Brain microvascular endothelial cell (primary cell): ENCODE measurements at regions not wholly inside any gene's neighbourhood (a gene's known extent, or its start where the extent isn't known, plus 50 kb on each side); places are given as distances from the start of the nearest gene placed in this dataset.

Experiments
- DNase-seq: peaks from one replicate; pipeline ENCODE4 v3.0.0-alpha.2; 2020
- H3K27ac ChIP-seq: fragments of 250-450 bp; sonication (Bioruptor Pico); 2 replicates; pipeline ENCODE4 v1.5.1; 2020; ENCODE audit warnings: mild to moderate bottlenecking, moderate library complexity
- H3K27me3 ChIP-seq: fragments of 250-450 bp; sonication (Bioruptor Pico); replicated peaks from 2 replicates; pipeline ENCODE4 v1.5.1; 2020; ENCODE audit warnings: mild to moderate bottlenecking
- H3K36me3 ChIP-seq: fragments of 250-450 bp; sonication (Bioruptor Pico); replicated peaks from 2 replicates; pipeline ENCODE4 v1.5.1; 2020; ENCODE audit warnings: mild to moderate bottlenecking
- H3K4me3 ChIP-seq: 2 replicates; pipeline ENCODE4 v1.5.1; 2011; ENCODE audit warnings: low read depth, mild to moderate bottlenecking, control low read depth, low read length, moderate library complexity
- in situ Hi-C: cut with HindIII; loops from 2 replicates; pipeline ENCODE4 v1.10.0; 2017; ENCODE audit warnings: low sequenced_read_pairs, low pct_ligation_motif_present
- TF ChIP-seq, protein P1 (sequence below): IDR thresholded peaks from 2 replicates; pipeline ENCODE4 v1.5.1; 2011; ENCODE audit warnings: low read depth, mild to moderate bottlenecking, moderate library complexity, low read length, control low read depth, inconsistent platforms; ENCODE audit errors: missing control alignments

GRCh38 chr2:120910956-120911951 is 175.6 kb downstream of the GLI2 start:
- H3K27ac ChIP-seq: no peak overlapping the region
- TF ChIP-seq, protein P1, sequence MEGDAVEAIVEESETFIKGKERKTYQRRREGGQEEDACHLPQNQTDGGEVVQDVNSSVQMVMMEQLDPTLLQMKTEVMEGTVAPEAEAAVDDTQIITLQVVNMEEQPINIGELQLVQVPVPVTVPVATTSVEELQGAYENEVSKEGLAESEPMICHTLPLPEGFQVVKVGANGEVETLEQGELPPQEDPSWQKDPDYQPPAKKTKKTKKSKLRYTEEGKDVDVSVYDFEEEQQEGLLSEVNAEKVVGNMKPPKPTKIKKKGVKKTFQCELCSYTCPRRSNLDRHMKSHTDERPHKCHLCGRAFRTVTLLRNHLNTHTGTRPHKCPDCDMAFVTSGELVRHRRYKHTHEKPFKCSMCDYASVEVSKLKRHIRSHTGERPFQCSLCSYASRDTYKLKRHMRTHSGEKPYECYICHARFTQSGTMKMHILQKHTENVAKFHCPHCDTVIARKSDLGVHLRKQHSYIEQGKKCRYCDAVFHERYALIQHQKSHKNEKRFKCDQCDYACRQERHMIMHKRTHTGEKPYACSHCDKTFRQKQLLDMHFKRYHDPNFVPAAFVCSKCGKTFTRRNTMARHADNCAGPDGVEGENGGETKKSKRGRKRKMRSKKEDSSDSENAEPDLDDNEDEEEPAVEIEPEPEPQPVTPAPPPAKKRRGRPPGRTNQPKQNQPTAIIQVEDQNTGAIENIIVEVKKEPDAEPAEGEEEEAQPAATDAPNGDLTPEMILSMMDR: no peak
- H3K4me3 ChIP-seq: no peak overlapping the region
- no peaks in the 10 kb centered on the region for H3K36me3 ChIP-seq
- in situ Hi-C loops: no loop called here
- H3K27me3 ChIP-seq: no peaks in the 10 kb centered on the region
- no peak for DNase-seq

DNA sequence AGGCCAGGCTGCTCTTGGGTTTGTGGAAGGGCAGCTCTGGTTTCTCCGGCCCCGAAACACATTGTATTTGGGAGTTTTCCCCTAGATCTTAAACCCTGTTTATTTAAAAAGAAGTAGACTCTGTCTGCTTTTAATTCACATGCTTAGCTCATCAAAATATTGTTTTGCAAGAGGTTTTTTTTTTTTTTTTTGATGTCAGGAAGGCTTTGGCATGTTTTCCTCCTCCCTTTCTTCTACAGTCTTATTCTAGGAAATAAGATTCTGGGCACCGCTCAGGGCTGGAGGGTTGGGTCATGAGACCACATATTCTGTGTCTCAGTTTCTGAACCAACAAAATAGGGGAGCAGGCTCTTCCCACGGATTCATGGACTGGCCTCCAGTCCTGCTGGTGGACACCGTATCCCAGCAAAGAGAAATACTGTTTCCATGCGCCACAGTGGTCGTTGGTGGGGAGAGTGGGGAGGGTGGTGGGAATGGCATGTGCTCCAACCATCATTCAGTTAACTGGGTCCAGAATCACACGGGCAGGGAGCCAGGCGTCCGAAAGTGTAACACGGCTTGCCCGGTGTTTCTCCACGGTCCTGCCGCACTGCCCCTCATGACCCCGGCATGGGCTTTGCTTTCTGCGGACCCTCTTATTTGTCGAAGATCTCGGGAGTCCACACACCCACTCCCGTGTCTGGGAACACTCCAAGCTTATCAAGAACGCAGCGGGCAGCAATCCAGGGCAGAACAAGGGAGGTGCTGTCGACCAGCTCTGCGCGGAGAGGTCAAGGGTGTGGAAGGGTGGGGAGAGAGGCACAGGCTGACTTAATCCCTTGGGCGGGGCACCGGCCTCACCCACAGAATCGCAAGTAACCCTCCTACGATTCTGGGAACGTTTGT is 176.7 kb downstream of the GLI2 start:
- TF ChIP-seq, protein P1: no peak
- H3K36me3 ChIP-seq: no peaks in the 10 kb centered on the region
- H3K27ac ChIP-seq: no peak overlapping the region
- no peak for DNase-seq
- H3K27me3 ChIP-seq: no peaks in the 10 kb centered on the region
- in situ Hi-C loops: no loop called here
- H3K4me3 ChIP-seq: no peak overlapping the region

DNA sequence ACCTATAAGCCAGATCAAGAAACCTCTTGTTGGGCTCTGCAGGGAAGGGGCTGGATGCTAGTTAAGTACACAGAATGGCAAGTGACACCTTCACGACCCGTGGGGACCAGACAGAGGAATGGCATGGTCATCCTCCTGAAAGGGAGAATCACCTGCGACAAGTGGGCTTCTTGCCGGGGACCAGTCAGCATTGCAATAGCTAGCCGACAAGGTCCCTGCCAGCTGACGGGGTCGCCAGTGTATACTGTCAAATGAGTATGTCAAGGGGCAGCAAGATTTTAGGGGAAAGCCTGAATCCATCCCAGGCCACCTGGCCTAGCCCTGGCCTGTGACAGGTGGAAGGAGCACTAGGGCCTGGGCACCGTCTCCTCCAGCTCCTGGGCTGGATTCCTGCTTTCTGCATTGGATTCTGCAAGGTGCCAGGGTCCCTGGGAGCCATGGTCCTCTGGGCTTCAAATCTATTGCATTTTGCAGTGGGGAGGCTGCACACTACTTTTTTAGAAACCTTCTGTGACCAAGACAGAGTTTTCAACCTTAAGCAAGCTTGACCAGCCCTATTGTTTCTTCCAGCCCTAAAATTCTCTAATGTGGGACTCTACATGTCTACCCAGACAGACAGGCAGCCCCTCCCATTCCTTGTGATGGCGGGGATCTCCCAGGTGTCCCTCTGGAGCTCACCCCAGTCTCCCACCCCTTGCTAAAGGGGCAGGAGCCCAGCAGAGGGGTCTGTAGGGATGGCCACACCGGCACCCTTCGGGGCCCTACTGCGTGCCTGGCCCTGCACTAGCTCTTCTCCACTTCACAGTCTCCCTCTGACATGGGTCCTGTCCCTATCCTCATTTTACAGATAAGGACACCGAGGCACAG is 178.5 kb downstream of the GLI2 start:
- TF ChIP-seq, protein P1: no peak
- Histone ChIP-seq H3K36me3 (no peaks in the 10 kb centered on the region), H3K27me3 (no peaks in the 10 kb centered on the region), H3K4me3 (no peak overlapping the region), H3K27ac (peak overlapping the region; percentile 81)
- no peak for DNase-seq
- in situ Hi-C loops: no loop called here

DNA sequence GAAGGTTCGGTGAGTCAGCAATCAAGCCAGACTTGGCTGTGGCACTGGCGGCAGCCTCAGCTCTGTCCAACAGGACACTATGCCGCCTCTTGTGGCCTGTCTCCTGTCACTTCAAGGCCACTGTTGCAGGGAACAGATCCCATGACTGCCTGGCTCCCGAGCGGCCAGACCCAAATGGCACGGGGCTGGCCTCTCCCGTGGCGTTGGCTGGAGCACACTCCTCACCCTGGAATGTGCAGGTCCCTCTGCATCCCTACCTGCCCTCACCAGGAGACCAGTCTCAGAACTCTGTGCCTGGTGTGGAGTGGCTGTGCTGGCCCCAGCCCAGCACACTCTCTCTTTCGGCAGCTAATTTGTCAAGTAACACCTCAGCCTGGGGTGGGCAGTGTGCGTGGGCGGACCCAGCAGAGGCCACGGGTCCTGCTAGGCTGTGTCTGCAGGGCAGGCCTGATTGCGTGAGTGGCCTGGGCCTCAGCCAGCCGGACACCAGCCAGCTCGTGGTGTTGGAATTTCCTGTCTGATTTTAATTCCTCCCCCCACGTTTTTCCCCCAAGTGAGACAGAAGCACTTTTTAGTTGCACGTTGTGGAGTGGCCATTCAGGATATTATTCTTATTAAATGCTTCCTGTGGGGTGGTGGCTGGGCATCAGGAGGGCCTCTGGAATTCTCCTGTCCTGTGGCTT is 179.3 kb downstream of the GLI2 start:
- DNase-seq: peak; percentile 93
- H3K27ac ChIP-seq: peak overlapping the region; percentile 81
- no peak overlapping the region for H3K4me3 ChIP-seq
- in situ Hi-C loops: no loop called here
- no peaks in the 10 kb centered on the region for H3K27me3 ChIP-seq
- TF ChIP-seq, protein P1: no peak
- H3K36me3 ChIP-seq: no peaks in the 10 kb centered on the region

GRCh38 chr2:120915670-120916069 is 180.0 kb downstream of the GLI2 start:
- Histone ChIP-seq H3K27me3 (no peaks in the 10 kb centered on the region), H3K4me3 (no peak overlapping the region), H3K27ac (peak overlapping the region; percentile 81), H3K36me3 (no peaks in the 10 kb centered on the region)
- TF ChIP-seq, protein P1: no peak
- DNase-seq: no peak
- in situ Hi-C loops: no loop called here
